IMR-90 (cell line): ENCODE measurements at regions not wholly inside any gene's neighbourhood (a gene's known extent, or its start where the extent isn't known, plus 50 kb on each side); places are given as distances from the start of the nearest gene placed in this dataset.

Experiments used
- BHLHE40 ChIP-seq: fragments of 150-350 bp; IDR thresholded peaks from 2 replicates; pipeline ENCODE4 v1.6.1; 2016; ENCODE audit warnings: mild to moderate bottlenecking, low read depth, low read length
- CEBPB ChIP-seq: IDR thresholded peaks from 2 replicates; pipeline ENCODE4 v1.6.1; 2012; ENCODE audit warnings: low read depth, low read length, improper control_type of control experiment
- CHD1 ChIP-seq: IDR thresholded peaks from 2 replicates; pipeline ENCODE4 v1.6.1; 2012; ENCODE audit warnings: low read depth, low read length, improper control_type of control experiment
- MAFK ChIP-seq: IDR thresholded peaks from 2 replicates; pipeline ENCODE4 v1.6.1; 2012; ENCODE audit warnings: low read depth, low read length, improper control_type of control experiment
- POLR2A ChIP-seq: IDR thresholded peaks from 2 replicates; pipeline ENCODE4 v1.6.1; 2012; ENCODE audit warnings: mild to moderate bottlenecking, low read depth, low read length
- RFX5 ChIP-seq: IDR thresholded peaks from 2 replicates; pipeline ENCODE4 v1.8.0; 2012; ENCODE audit warnings: low read depth, mild to moderate bottlenecking, low read length, moderate library complexity
- TF ChIP-seq, protein P1 (sequence below): conservative IDR thresholded peaks from 2 replicates; pipeline ENCODE4 v1.5.1; 2012; ENCODE audit warnings: mild to moderate bottlenecking, low read depth, low read length, improper control_type of control experiment
- TF ChIP-seq, protein P2 (sequence below): fragments of 150-350 bp; IDR thresholded peaks from 2 replicates; pipeline ENCODE4 v1.6.1; 2016; ENCODE audit warnings: low read depth, mild to moderate bottlenecking, low read length, moderate library complexity, borderline replicate concordance

DNA sequence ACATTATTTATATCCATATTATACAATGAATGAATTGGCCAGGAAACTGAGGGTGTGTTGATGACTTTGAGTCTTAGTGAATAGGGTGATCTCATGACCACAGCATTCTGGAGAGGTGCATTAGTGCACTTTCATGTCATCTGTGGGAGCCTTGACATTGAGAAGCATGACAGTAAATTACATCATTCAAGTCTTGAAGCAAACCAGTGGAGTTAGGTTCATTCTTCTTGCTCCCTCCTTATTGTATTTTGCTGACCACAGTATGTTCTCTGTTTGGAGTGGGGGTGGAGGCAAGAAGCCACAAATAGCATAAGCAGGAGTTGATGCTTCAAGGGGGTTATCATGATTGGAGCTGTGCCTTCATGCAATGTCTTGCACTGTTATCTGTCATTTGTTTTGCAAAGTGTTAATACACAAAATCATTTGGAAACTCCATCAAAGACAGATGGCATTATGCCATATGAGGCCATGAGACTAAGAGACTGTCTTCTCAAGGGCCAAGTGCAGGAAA is 680.2 kb downstream of the NYAP2 start:
- TF ChIP-seq, protein P1, sequence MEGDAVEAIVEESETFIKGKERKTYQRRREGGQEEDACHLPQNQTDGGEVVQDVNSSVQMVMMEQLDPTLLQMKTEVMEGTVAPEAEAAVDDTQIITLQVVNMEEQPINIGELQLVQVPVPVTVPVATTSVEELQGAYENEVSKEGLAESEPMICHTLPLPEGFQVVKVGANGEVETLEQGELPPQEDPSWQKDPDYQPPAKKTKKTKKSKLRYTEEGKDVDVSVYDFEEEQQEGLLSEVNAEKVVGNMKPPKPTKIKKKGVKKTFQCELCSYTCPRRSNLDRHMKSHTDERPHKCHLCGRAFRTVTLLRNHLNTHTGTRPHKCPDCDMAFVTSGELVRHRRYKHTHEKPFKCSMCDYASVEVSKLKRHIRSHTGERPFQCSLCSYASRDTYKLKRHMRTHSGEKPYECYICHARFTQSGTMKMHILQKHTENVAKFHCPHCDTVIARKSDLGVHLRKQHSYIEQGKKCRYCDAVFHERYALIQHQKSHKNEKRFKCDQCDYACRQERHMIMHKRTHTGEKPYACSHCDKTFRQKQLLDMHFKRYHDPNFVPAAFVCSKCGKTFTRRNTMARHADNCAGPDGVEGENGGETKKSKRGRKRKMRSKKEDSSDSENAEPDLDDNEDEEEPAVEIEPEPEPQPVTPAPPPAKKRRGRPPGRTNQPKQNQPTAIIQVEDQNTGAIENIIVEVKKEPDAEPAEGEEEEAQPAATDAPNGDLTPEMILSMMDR, result no peak
- no peak for TF ChIP-seq POLR2A
- TF ChIP-seq BHLHE40, result 0 out of 2 replicates have a peak, but pooled peaks have one; percentile 9
- TF ChIP-seq, protein P2, sequence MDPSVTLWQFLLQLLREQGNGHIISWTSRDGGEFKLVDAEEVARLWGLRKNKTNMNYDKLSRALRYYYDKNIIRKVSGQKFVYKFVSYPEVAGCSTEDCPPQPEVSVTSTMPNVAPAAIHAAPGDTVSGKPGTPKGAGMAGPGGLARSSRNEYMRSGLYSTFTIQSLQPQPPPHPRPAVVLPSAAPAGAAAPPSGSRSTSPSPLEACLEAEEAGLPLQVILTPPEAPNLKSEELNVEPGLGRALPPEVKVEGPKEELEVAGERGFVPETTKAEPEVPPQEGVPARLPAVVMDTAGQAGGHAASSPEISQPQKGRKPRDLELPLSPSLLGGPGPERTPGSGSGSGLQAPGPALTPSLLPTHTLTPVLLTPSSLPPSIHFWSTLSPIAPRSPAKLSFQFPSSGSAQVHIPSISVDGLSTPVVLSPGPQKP, result no peak
- TF ChIP-seq CHD1, result no peak
- peak; percentile 72 for TF ChIP-seq CEBPB
- no peak for TF ChIP-seq RFX5
- TF ChIP-seq MAFK, result peak; percentile 84
